OCI-LY1 (cell line): ENCODE measurements at regions not wholly inside any gene's neighbourhood (a gene's known extent, or its start where the extent isn't known, plus 50 kb on each side); places are given as distances from the start of the nearest gene placed in this dataset.

ENCODE experiments used
- H2AFZ ChIP-seq: fragments of 200-600 bp; sonication (generic), shearing (Covaris generic); 2 replicates; pipeline ENCODE4 v1.6.0; 2014; ENCODE audit warnings: antibody characterized with exemption, mild to moderate bottlenecking, low read length
- H3F3A ChIP-seq: fragments of 200-600 bp; sonication (generic), shearing (Covaris generic); 2 replicates; pipeline ENCODE4 v1.6.0; 2014; ENCODE audit warnings: mild to moderate bottlenecking, antibody characterized with exemption, low read length, moderate library complexity; ENCODE audit not compliant: insufficient read depth
- H3K27ac ChIP-seq: fragments of 200-600 bp; sonication (generic); 2 replicates; pipeline ENCODE4 v1.5.1; 2014; ENCODE audit warnings: low read length, mixed run types, mild to moderate bottlenecking, low read depth; ENCODE audit not compliant: poor library complexity, severe bottlenecking
- H3K27me3 ChIP-seq: fragments of 200-600 bp; sonication (generic); 2 replicates; pipeline ENCODE4 v1.6.0; 2014; ENCODE audit warnings: antibody characterized with exemption, mild to moderate bottlenecking, low read length, moderate library complexity; ENCODE audit not compliant: insufficient read depth
- H3K36me3 ChIP-seq: fragments of 200-600 bp; sonication (generic); 2 replicates; pipeline ENCODE4 v1.6.1; 2014; ENCODE audit warnings: mild to moderate bottlenecking, antibody characterized with exemption, low read length, moderate library complexity, mixed read lengths; ENCODE audit not compliant: insufficient read depth
- H3K4me1 ChIP-seq: fragments of 200-600 bp; sonication (generic); 2 replicates; pipeline ENCODE4 v1.5.1; 2014; ENCODE audit warnings: mild to moderate bottlenecking, low read length, moderate library complexity; ENCODE audit not compliant: insufficient read depth, severe bottlenecking
- H3K4me2 ChIP-seq: fragments of 200-600 bp; sonication (generic), shearing (Covaris generic); 2 replicates; pipeline ENCODE4 v1.6.1; 2014; ENCODE audit warnings: low read length
- H3K4me3 ChIP-seq: fragments of 200-600 bp; sonication (generic); 2 replicates; pipeline ENCODE4 v1.5.1; 2014; ENCODE audit warnings: low read length, low read depth, mild to moderate bottlenecking, mixed read lengths; ENCODE audit not compliant: poor library complexity, severe bottlenecking
- H3K79me2 ChIP-seq: fragments of 200-600 bp; shearing (Covaris generic); 2 replicates; pipeline ENCODE4 v1.6.1; 2016; ENCODE audit warnings: mixed run types, low read length, mixed read lengths; ENCODE audit not compliant: insufficient read depth
- H3K9ac ChIP-seq: fragments of 200-600 bp; sonication (generic), shearing (Covaris generic); 2 replicates; pipeline ENCODE4 v1.6.1; 2014; ENCODE audit warnings: mild to moderate bottlenecking, low read length, mixed read lengths
- H3K9me2 ChIP-seq: fragments of 200-600 bp; sonication (generic), shearing (Covaris generic); 2 replicates; pipeline ENCODE4 v1.6.1; 2014; ENCODE audit warnings: low read depth, mild to moderate bottlenecking, low read length, mixed read lengths
- H3K9me3 ChIP-seq: fragments of 200-600 bp; shearing (Covaris generic); 2 replicates; pipeline ENCODE4 v1.6.1; 2014; ENCODE audit warnings: low read length, mixed read lengths
- H4K20me1 ChIP-seq: fragments of 200-600 bp; sonication (generic), shearing (Covaris generic); 2 replicates; pipeline ENCODE4 v1.6.0; 2016; ENCODE audit warnings: mild to moderate bottlenecking, low read length; ENCODE audit not compliant: insufficient read depth
- CTCF ChIP-seq: fragments of 200-600 bp; sonication (generic), shearing (Covaris generic); IDR thresholded peaks from 2 replicates; pipeline ENCODE4 v1.5.1; 2017; ENCODE audit warnings: mild to moderate bottlenecking, antibody characterized with exemption, low read length, moderate library complexity, mixed read lengths
- EZH2 ChIP-seq: fragments of 200-600 bp; sonication (generic), shearing (Covaris generic); IDR thresholded peaks from 2 replicates; pipeline ENCODE4 v1.8.0; 2017; ENCODE audit warnings: borderline replicate concordance, mixed run types, mild to moderate bottlenecking, antibody characterized with exemption, low read length, moderate library complexity, mixed read lengths

- no peaks in the 10 kb centered on the region for H4K20me1 ChIP-seq
- H3K9me2 ChIP-seq, result no peaks in the 10 kb centered on the region
- no peak overlapping the region for H3K4me3 ChIP-seq
- H3K36me3 ChIP-seq, result no peaks in the 10 kb centered on the region
- H3K9ac ChIP-seq, result no peak overlapping the region
- no peaks in the 10 kb centered on the region for H3F3A ChIP-seq
- no peak overlapping the region for H2AFZ ChIP-seq
- H3K27ac ChIP-seq, result no peak overlapping the region
- no peak overlapping the region for H3K4me2 ChIP-seq
- no peaks in the 10 kb centered on the region for H3K4me1 ChIP-seq
- peaks cover 10% of the 10 kb centered on the region for H3K27me3 ChIP-seq
- TF ChIP-seq CTCF, result no peak; the same call in 1 of the 2 replicates
- TF ChIP-seq EZH2, result no peak
- H3K9me3 ChIP-seq, result peaks cover 5% of the 10 kb centered on the region; the same call in 1 of the 2 replicates
- H3K79me2 ChIP-seq, result no peaks in the 10 kb centered on the region
These were observed 55.3 kb upstream of the LAPTM4A start for GRCh38 chr2:20106746-20107145.

DNA sequence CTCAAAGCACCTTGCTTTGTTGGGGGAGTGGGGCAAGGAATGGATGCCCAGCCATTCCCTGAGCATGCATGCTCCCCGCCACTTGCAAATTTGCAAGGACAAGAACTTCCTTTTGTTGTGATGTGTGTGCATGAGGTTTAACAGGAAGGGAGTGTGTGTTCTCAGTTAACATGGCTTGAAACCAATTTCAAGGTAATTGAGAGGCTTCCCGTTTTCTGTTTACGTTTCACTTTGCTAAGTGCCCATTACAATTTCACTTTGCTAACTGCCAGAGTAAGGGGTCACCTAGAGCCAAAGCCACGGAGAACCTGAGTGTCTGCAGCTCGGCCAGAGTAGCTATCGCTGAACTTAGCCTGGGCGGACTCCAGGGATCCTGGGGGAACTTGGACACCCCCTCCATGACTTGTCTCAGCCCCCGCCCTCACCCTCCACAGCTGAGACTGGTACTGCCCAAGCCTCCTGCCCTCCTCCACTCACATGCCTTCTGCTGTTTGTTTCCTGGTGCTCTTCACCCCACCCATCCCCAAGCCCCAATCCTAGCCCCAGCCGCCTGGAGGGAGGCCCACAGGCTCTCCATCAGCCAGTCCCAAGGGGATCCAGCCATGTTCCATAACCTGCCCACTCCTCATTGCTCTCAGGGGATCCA is 53.6 kb upstream of the LAPTM4A start:
- Histone ChIP-seq H3K4me1 (no peaks in the 10 kb centered on the region), H2AFZ (no peak overlapping the region)
- TF ChIP-seq EZH2, result no peak
- TF ChIP-seq CTCF, result no peak

DNA sequence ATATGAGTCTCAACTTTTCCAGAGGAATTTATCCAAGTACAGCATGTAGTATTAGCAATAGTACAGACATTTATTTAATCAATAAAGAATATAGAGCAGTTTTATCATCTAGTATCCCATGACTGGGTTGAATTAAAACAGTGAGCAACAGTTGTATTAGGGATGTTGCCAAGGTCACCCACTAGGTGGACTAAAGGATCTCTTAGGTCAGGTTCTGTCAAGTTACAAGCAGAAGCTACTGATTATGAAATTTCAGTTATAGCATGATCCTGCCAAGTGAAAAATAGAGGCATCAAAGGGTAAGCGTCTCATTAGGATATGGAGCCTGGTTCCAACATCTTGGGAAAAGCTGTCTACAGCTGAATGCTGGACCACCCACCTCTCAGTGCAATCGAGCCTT is 52.1 kb upstream of the LAPTM4A start:
- TF ChIP-seq CTCF (0 out of 2 replicates have a peak, but pooled peaks have one; percentile 10), EZH2 (no peak)
- no peak overlapping the region for H3K4me3 ChIP-seq
- peaks cover 9% of the 10 kb centered on the region; the same call in 1 of the 2 replicates for H3K27me3 ChIP-seq
- no peaks in the 10 kb centered on the region for H3K9me2 ChIP-seq
- no peak overlapping the region for H3K27ac ChIP-seq
- peaks cover 8% of the 10 kb centered on the region; the same call in 1 of the 2 replicates for H3K9me3 ChIP-seq
- no peaks in the 10 kb centered on the region for H3K4me1 ChIP-seq
- H2AFZ ChIP-seq, result no peak overlapping the region
- H3F3A ChIP-seq, result no peaks in the 10 kb centered on the region
- no peak overlapping the region for H3K9ac ChIP-seq
- H3K36me3 ChIP-seq, result no peaks in the 10 kb centered on the region
- H3K79me2 ChIP-seq, result no peaks in the 10 kb centered on the region
- H3K4me2 ChIP-seq, result no peak overlapping the region
- no peaks in the 10 kb centered on the region for H4K20me1 ChIP-seq

More for the DNA sequence above, 53.6 kb upstream of the LAPTM4A start:
- Histone ChIP-seq H3K4me3 (no peak overlapping the region), H3K79me2 (no peaks in the 10 kb centered on the region), H3K9me3 (peaks cover 8% of the 10 kb centered on the region; the same call in 1 of the 2 replicates), H3K27me3 (peaks cover 9% of the 10 kb centered on the region; the same call in 1 of the 2 replicates), H3K27ac (no peak overlapping the region), H3K36me3 (no peaks in the 10 kb centered on the region), H4K20me1 (no peaks in the 10 kb centered on the region), H3K4me2 (no peak overlapping the region; the same call in 1 of the 2 replicates), H3K9ac (no peak overlapping the region), H3F3A (no peaks in the 10 kb centered on the region), H3K9me2 (no peaks in the 10 kb centered on the region)
